NT2/D1 (cell line): ENCODE measurements at regions not wholly inside any gene's neighbourhood (a gene's known extent, or its start where the extent isn't known, plus 50 kb on each side); places are given as distances from the start of the nearest gene placed in this dataset.

Experiments used
- SUZ12 ChIP-seq: IDR thresholded peaks from 2 replicates; pipeline ENCODE4 v1.6.1; 2011; ENCODE audit not compliant: insufficient read length, insufficient read depth; ENCODE audit errors: extremely low read depth
- ZNF274 ChIP-seq: IDR thresholded peaks from 2 replicates; pipeline ENCODE4 v1.6.1; 2011; ENCODE audit warnings: mild to moderate bottlenecking, low read depth, low read length

- TF ChIP-seq SUZ12 (no peak), ZNF274 (no peak)
These were observed 76.0 kb upstream of the SIMC1 start for GRCh38 chr5:176162198-176162597.
